Hepatocyte (in vitro differentiated cells): ENCODE measurements at regions not wholly inside any gene's neighbourhood (a gene's known extent, or its start where the extent isn't known, plus 50 kb on each side); places are given as distances from the start of the nearest gene placed in this dataset.

ENCODE experiments used
- CTCF ChIP-seq: fragments of 200-600 bp; sonication (generic); IDR thresholded peaks from 2 replicates; pipeline ENCODE4 v1.5.1; 2016; ENCODE audit warnings: antibody characterized with exemption, mild to moderate bottlenecking; ENCODE audit not compliant: poor library complexity
- EZH2 ChIP-seq: fragments of 200-600 bp; sonication (generic); IDR thresholded peaks from 2 replicates; pipeline ENCODE4 v1.6.1; 2016; ENCODE audit warnings: antibody characterized with exemption, mild to moderate bottlenecking, borderline replicate concordance
- EZH2phosphoT487 ChIP-seq: fragments of 200-600 bp; sonication (generic); IDR thresholded peaks from one replicate; pipeline ENCODE4 v1.6.1; 2018; ENCODE audit warnings: antibody characterized with exemption, mild to moderate bottlenecking, low read depth, moderate library complexity; ENCODE audit not compliant: unreplicated experiment, severe bottlenecking

- TF ChIP-seq CTCF (no peak), EZH2 (no peak), EZH2phosphoT487 (no peak)
These were observed 87.0 kb upstream of the THY1 start for GRCh38 chr11:119509969-119510401.
